ENCODE measurements at regions not wholly inside any gene's neighbourhood (a gene's known extent, or its start where the extent isn't known, plus 50 kb on each side); places are given as distances from the start of the nearest gene placed in this dataset.

GRCh38 chr10:105785721-105786120, 1144.6 kb downstream of the SORCS3 start:
- TF ChIP-seq CTCF (IDR thresholded peaks at IDR 0.05; ENCODE audit: low read depth, low read length, poor library complexity, severe bottlenecking) (no peak), EZH2phosphoT487 (IDR thresholded peaks at IDR 0.05; ENCODE audit: borderline replicate concordance, low read length) (no peak)
